ENCODE measurements at regions not wholly inside any gene's neighbourhood (a gene's known extent, or its start where the extent isn't known, plus 50 kb on each side); places are given as distances from the start of the nearest gene placed in this dataset.

GRCh38 chr11:91382946-91383345, 841.7 kb upstream of the FAT3 start:
- TF ChIP-seq CTCF (IDR thresholded peaks at IDR 0.05) (no peak), EZH2 (IDR thresholded peaks at IDR 0.05; ENCODE audit: borderline replicate concordance, insufficient read depth, low read depth, low read length, poor library complexity, severe bottlenecking) (no peak)
